K562 (cell line): ENCODE measurements at regions not wholly inside any gene's neighbourhood (a gene's known extent, or its start where the extent isn't known, plus 50 kb on each side); places are given as distances from the start of the nearest gene placed in this dataset.

Experiments
- BMI1 ChIP-seq: fragments of 150-350 bp; IDR thresholded peaks from 2 replicates; pipeline ENCODE4 v1.6.1; 2014; ENCODE audit warnings: low read length
- NR0B1 ChIP-seq: fragments of 450-650 bp; IDR thresholded peaks from one replicate; pipeline ENCODE4 v1.6.1; 2018; ENCODE audit warnings: mild to moderate bottlenecking, moderate library complexity; ENCODE audit not compliant: partially characterized antibody
- RBM17 ChIP-seq: fragments of 200-400 bp; formaldehyde crosslinking; IDR thresholded peaks from 2 replicates; pipeline ENCODE4 v1.6.1; 2017; ENCODE audit warnings: low read depth, mild to moderate bottlenecking, low read length, borderline replicate concordance
- TAF15 ChIP-seq: fragments of 200-400 bp; formaldehyde crosslinking; IDR thresholded peaks from 2 replicates; pipeline ENCODE4 v1.6.1; 2017; ENCODE audit warnings: mild to moderate bottlenecking, low read depth, low read length, moderate library complexity
- TARDBP ChIP-seq: fragments of 450-650 bp; IDR thresholded peaks from 2 replicates; pipeline ENCODE4 v1.6.1; 2016
- ZFPM2 ChIP-seq: fragments of 250-450 bp; sonication (Bioruptor Pico); IDR thresholded peaks from 2 replicates; pipeline ENCODE4 v1.5.1; 2022; ENCODE audit warnings: mild to moderate bottlenecking
- ZNF668 ChIP-seq: fragments of 250-450 bp; sonication (Bioruptor Pico); IDR thresholded peaks from 2 replicates; pipeline ENCODE4 v1.8.0; 2022; ENCODE audit warnings: mild to moderate bottlenecking, inconsistent platforms
- TF ChIP-seq, protein P1 (sequence below): sonication (generic); formaldehyde crosslinking; IDR thresholded peaks from 2 replicates; pipeline ENCODE4 v1.8.0; 2022; ENCODE audit warnings: mild to moderate bottlenecking, missing genetic modification reagents
- TF ChIP-seq, protein P2 (sequence below): sonication (generic); IDR thresholded peaks from 2 replicates; pipeline ENCODE4 v1.6.1; 2016

- TF ChIP-seq BMI1 (no peak), TAF15 (no peak), TARDBP (no peak), ZFPM2 (CRISPR knock-in tag) (no peak), NR0B1 (no peak), RBM17 (no peak), ZNF668 (no peak)
- TF ChIP-seq, protein P1, sequence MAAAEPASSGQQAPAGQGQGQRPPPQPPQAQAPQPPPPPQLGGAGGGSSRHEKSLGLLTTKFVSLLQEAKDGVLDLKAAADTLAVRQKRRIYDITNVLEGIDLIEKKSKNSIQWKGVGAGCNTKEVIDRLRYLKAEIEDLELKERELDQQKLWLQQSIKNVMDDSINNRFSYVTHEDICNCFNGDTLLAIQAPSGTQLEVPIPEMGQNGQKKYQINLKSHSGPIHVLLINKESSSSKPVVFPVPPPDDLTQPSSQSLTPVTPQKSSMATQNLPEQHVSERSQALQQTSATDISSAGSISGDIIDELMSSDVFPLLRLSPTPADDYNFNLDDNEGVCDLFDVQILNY: no peak
- TF ChIP-seq, protein P2, sequence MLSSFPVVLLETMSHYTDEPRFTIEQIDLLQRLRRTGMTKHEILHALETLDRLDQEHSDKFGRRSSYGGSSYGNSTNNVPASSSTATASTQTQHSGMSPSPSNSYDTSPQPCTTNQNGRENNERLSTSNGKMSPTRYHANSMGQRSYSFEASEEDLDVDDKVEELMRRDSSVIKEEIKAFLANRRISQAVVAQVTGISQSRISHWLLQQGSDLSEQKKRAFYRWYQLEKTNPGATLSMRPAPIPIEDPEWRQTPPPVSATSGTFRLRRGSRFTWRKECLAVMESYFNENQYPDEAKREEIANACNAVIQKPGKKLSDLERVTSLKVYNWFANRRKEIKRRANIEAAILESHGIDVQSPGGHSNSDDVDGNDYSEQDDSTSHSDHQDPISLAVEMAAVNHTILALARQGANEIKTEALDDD: no peak
These were observed 213.9 kb downstream of the PTH2R start (continued) for GRCh38 chr2:208620487-208620978.
